ENCODE measurements at regions not wholly inside any gene's neighbourhood (a gene's known extent, or its start where the extent isn't known, plus 50 kb on each side); places are given as distances from the start of the nearest gene placed in this dataset.

DNA sequence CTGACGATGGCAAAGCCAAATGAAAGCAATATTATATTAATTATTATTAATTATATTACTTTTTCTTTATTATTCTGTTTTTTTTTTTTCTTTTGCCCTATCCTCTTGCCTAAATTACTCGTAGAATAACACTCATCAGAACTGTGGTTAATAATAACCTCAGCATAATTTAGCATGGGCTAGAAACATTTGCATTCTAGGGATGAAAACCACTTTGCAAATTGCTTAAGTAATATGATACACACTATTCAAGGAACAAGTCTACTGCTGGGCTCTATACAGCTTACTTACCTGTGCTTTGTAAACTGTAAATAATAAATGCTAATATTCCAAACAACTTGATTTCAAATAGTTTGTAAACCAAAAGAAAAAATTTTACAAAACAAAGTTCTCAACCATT is 375.8 kb downstream of the HGF start:
- TF ChIP-seq, protein P1, sequence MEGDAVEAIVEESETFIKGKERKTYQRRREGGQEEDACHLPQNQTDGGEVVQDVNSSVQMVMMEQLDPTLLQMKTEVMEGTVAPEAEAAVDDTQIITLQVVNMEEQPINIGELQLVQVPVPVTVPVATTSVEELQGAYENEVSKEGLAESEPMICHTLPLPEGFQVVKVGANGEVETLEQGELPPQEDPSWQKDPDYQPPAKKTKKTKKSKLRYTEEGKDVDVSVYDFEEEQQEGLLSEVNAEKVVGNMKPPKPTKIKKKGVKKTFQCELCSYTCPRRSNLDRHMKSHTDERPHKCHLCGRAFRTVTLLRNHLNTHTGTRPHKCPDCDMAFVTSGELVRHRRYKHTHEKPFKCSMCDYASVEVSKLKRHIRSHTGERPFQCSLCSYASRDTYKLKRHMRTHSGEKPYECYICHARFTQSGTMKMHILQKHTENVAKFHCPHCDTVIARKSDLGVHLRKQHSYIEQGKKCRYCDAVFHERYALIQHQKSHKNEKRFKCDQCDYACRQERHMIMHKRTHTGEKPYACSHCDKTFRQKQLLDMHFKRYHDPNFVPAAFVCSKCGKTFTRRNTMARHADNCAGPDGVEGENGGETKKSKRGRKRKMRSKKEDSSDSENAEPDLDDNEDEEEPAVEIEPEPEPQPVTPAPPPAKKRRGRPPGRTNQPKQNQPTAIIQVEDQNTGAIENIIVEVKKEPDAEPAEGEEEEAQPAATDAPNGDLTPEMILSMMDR (IDR thresholded peaks at IDR 0.05): no peak
- no peak for TF ChIP-seq EZH2 (IDR thresholded peaks at IDR 0.05; ENCODE audit: borderline replicate concordance, insufficient read depth, low read depth, low read length, poor library complexity, severe bottlenecking)
- intact Hi-C loops (cut with micrococcal nuclease): no loop called here
- Histone ChIP-seq H3K4me3 (ENCODE audit: control extremely low read depth in 1 of 5, extremely low read depth in 1 of 5, insufficient read depth in 1 of 5, low read depth in 2 of 5, low read length in 4 of 5) (no peak overlapping the region), H3K79me2 (ENCODE audit: control insufficient read depth, insufficient read depth, low read length) (no peaks in the 10 kb centered on the region), H3K36me3 (replicated peaks in 1 of 2; ENCODE audit: control extremely low read depth in 1 of 2, control insufficient read depth in 1 of 2, extremely low read depth in 1 of 2, insufficient read depth in 2 of 2, low read length in 1 of 2) (no peaks in the 10 kb centered on the region), H3K4me2 (replicated peaks; ENCODE audit: low read depth, low read length, poor library complexity, severe bottlenecking) (no peak overlapping the region), H3K27ac (ENCODE audit: low read length in 2 of 2) (no peak overlapping the region), H2AFZ (ENCODE audit: insufficient read depth, low read depth, low read length, poor library complexity, severe bottlenecking) (no peak overlapping the region), H3K4me1 (ENCODE audit: control insufficient read depth in 2 of 2, insufficient read depth in 2 of 2, low read length in 2 of 2) (no peaks in the 10 kb centered on the region), H4K20me1 (ENCODE audit: control insufficient read depth, insufficient read depth, low read length, poor library complexity, severe bottlenecking) (no peaks in the 10 kb centered on the region), H3K9me3 (ENCODE audit: control extremely low read depth in 1 of 3, control insufficient read depth in 2 of 3, insufficient read depth in 1 of 3, low read length in 2 of 3) (no peaks in the 10 kb centered on the region), H3K9ac (ENCODE audit: low read length) (no peak overlapping the region), H3K27me3 (replicated peaks in 1 of 4; ENCODE audit: control extremely low read depth in 1 of 4, control insufficient read depth in 3 of 4, insufficient read depth in 4 of 4, low read length in 3 of 4) (no peaks in the 10 kb centered on the region)
- DNase-seq (no peak), ATAC-seq (ENCODE audit: low read depth) (no peak)
- Mint-ChIP-seq H3K4me1 (no peaks in the 10 kb centered on the region), H3K27me3 (no peaks in the 10 kb centered on the region), H3K4me3 (no peak overlapping the region), H3K27ac (no peak overlapping the region), H3K9me3 (ENCODE audit: insufficient read depth) (no peaks in the 10 kb centered on the region)
- ChIA-PET CTCF (no interaction called here), POLR2A (no interaction called here)
- WGBS (ENCODE audit: insufficient coverage): no CpG with 5 or more reads among the region's 2 CpGs

DNA sequence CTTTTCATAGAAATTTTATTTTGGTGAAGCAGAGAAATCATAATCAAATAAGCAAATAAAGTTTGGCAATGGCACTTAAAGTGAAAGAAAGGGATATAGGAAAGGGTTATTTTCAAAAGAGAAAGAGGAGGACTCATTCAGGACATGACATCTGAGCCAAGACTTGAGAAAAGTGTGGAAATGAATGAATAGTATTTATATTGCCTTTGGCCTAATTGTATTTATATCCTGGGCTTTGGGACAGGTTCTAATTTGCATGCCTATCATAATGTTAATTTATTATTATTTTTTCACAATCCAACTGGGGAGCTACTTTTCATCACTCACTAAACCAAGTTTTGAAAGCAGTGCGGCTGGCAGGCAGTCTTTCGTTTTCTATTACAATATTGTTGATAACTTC is 376.8 kb downstream of the HGF start:
- no CpG with 5 or more reads among the region's 2 CpGs for WGBS (ENCODE audit: insufficient coverage)
- ATAC-seq (ENCODE audit: low read depth) (no peak), DNase-seq (no peak)
- ChIA-PET CTCF (no interaction called here), POLR2A (no interaction called here)
- H3K4me3 Mint-ChIP-seq: no peak overlapping the region
- intact Hi-C loops (cut with micrococcal nuclease): no loop called here
- no peaks in the 10 kb centered on the region for H3K27me3 ChIP-seq (replicated peaks in 1 of 4; ENCODE audit: control extremely low read depth in 1 of 4, control insufficient read depth in 3 of 4, insufficient read depth in 4 of 4, low read length in 3 of 4)
- no peak overlapping the region for H3K4me2 ChIP-seq (replicated peaks; ENCODE audit: low read depth, low read length, poor library complexity, severe bottlenecking)
- H3K36me3 ChIP-seq (replicated peaks in 1 of 2; ENCODE audit: control extremely low read depth in 1 of 2, control insufficient read depth in 1 of 2, extremely low read depth in 1 of 2, insufficient read depth in 2 of 2, low read length in 1 of 2): no peaks in the 10 kb centered on the region
- H3K9me3 ChIP-seq (ENCODE audit: control extremely low read depth in 1 of 3, control insufficient read depth in 2 of 3, insufficient read depth in 1 of 3, low read length in 2 of 3): no peaks in the 10 kb centered on the region
- no peak overlapping the region for H2AFZ ChIP-seq (ENCODE audit: insufficient read depth, low read depth, low read length, poor library complexity, severe bottlenecking)
- no peaks in the 10 kb centered on the region for H3K9me3 Mint-ChIP-seq (ENCODE audit: insufficient read depth)
- H3K4me1 Mint-ChIP-seq: no peaks in the 10 kb centered on the region
- H3K4me3 ChIP-seq (ENCODE audit: control extremely low read depth in 1 of 5, extremely low read depth in 1 of 5, insufficient read depth in 1 of 5, low read depth in 2 of 5, low read length in 4 of 5): no peak overlapping the region
- no peak overlapping the region for H3K9ac ChIP-seq (ENCODE audit: low read length)
- H3K27ac Mint-ChIP-seq: no peak overlapping the region
- H3K79me2 ChIP-seq (ENCODE audit: control insufficient read depth, insufficient read depth, low read length): no peaks in the 10 kb centered on the region
- H3K27ac ChIP-seq (ENCODE audit: low read length in 2 of 2): no peak overlapping the region
- no peaks in the 10 kb centered on the region for H4K20me1 ChIP-seq (ENCODE audit: control insufficient read depth, insufficient read depth, low read length, poor library complexity, severe bottlenecking)
- H3K4me1 ChIP-seq (ENCODE audit: control insufficient read depth in 2 of 2, insufficient read depth in 2 of 2, low read length in 2 of 2): no peaks in the 10 kb centered on the region
- TF ChIP-seq EZH2 (IDR thresholded peaks at IDR 0.05; ENCODE audit: borderline replicate concordance, insufficient read depth, low read depth, low read length, poor library complexity, severe bottlenecking): no peak
- TF ChIP-seq, protein P1 (IDR thresholded peaks at IDR 0.05): no peak
- H3K27me3 Mint-ChIP-seq: no peaks in the 10 kb centered on the region

All from B cell (primary cell).